GM19025 (cell line): ENCODE measurements at regions not wholly inside any gene's neighbourhood (a gene's known extent, or its start where the extent isn't known, plus 50 kb on each side); places are given as distances from the start of the nearest gene placed in this dataset.
"Not testable (repeated sequence)": the region's sequence is repeated elsewhere in the genome, so short reads cannot be mapped to it uniquely, and the experiment has no call there.

Experiments
- ATAC-seq: cut with Tn5 transposase; IDR thresholded peaks from one replicate; pipeline ENCODE4 v1.9.1; 2021; ENCODE audit warnings: mild to moderate bottlenecking, low read depth, moderate library complexity; ENCODE audit not compliant: unreplicated experiment

DNA sequence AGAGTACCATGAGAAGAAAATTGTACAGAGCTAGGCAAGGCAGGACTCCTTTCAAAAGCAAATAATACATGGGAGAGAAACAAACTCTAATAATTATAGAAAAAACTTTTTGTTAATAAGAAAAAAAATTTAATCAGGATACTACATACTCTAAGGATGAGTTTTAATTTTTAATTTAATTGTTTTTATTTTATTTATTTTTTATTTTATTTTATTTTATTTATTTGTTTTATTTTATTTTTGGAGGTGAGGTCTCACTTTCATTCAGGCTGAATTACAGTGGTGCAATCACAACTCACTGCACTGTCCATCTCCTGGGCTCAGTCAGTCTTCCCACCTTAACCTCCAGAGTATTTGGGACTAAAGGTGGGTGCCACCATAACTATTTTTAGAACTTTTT is 1347.2 kb downstream of the NLGN4Y start:
- no peak for ATAC-seq

DNA sequence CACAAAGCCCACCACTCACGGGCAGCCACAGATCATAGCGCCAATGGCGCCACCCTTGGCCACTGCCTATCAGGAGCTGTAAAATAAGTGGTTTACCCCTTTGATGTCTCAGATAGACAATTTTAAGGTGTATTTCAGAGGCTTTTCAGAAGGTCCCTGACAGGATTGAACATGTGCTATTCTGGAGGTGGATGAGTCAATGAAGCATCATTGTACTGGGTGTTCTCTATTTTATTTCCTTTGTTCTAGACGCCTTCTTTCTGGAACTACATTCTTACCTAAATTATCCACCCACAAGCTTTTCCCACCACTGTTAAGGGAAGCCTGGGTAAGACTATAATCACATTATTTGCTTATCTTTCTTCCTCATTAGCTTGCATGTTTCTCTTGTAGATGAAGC is 1351.6 kb downstream of the NLGN4Y start:
- ATAC-seq = not testable (repeated sequence)

DNA sequence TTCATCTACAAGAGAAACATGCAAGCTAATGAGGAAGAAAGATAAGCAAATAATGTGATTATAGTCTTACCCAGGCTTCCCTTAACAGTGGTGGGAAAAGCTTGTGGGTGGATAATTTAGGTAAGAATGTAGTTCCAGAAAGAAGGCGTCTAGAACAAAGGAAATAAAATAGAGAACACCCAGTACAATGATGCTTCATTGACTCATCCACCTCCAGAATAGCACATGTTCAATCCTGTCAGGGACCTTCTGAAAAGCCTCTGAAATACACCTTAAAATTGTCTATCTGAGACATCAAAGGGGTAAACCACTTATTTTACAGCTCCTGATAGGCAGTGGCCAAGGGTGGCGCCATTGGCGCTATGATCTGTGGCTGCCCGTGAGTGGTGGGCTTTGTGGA is 1379.2 kb downstream of the NLGN4Y start:
- ATAC-seq = not testable (repeated sequence)

DNA sequence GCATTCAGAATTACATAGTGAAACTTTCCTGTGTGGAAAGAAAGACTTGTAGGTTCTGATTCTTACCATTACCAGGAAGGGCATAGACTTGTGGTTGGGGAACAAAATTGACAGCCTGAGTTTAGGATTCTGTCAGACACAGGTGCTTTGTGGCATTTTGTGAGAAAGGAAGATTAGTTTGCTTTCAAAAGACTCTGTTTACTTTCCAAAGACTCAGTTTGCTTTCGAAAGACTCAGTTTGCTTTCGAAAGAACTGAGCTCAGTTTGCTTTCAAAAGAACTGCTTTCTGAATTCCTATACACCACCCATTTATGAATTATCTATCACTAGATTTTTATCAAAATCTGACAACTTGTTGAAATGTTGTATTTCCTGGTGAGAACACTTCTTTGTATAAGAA is 1381.2 kb downstream of the NLGN4Y start:
- ATAC-seq = no peak

DNA sequence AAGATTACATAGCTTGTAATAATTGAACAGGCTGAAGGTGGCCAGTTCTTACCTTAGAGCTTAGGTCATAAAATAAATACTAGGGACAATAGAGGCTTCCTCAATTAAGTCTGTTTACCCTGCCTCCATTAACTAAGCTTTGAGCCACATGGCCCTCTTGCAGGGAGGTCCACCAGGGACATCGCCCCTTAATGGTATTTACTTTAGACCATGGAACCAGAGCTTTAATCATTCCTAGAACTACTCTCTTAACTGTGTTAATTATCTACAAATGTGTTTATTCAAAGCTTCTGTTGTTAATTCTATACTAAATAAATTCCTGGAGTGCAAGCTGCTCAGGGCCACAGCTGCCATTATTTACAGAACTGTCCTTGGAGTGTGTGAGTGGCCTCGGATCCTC is 1402.2 kb downstream of the NLGN4Y start:
- ATAC-seq = no peak

DNA sequence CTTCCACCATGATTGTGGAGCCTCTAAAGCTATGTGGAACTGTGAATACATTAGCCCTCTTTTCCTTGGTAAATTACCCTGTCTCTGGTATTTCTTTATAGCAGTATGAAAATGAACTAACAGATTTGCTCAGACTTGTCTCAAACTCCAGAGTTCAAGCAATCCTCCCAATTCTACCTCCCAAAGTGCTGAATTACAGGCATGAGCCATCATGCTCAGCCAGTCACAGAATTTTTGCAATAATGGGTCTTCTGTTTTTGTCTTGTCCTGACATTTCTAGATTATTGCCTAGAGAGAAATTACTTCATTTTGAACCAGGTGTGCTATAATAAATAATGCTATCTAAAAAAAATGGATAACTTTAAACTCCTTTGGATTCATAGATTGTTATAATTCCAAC is 1414.5 kb downstream of the NLGN4Y start:
- no peak for ATAC-seq

DNA sequence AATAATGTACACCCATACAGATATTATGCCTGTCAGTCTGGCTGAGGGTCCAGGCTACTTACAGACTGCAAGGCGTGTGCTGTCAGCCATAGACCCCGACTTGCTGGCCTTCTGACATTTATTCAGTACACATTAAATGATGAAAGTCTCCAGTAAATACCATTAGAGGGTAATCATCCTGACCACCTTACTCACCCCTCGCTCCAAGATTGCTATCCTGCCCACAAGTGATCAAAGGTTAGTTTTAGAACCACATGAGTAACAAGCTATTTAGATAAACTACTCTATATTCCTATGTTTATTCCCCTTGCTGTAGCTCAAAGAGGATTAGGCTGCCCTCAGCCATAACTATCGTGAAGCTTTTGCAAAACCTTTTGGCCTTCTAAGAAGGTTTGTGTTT is 1426.7 kb downstream of the NLGN4Y start:
- no peak for ATAC-seq

DNA sequence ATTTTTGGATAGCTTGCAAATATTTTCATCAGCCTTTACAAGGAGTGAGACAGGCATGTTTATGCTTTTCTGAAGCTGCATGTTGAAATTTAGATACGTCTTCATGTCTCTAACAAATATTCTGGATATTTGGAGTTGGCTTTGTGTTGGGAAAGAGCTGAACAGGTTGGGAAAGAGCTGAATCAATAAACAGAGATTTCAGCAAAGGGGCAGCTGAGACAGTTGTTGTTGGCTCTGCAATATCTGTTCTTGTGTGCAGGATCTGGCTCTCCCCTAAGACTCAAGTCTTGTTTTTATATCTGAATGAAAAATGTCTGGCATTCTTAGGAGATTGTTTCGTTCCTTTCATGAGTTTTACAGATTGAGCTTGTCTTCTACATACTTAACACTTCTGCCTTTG is 1444.5 kb downstream of the NLGN4Y start:
- ATAC-seq = no peak

DNA sequence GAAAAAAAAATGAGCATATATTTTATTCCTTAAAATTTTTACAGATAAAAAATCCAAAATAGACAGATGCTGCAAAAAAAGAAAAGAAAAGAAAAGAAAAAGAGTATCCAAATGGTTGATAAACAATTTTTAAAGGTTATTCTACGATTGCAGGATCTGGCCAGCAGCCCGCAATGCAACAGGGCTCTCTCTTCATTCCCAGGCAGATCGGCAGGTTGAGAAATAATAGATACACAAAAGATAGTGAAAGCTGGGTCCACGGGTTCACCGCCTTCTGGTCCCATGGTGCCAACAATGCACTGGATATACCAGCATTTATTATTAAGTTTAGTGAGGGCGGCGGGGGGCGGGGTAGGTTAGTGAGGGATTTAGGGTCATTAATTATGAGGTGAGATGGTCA is 1448.9 kb downstream of the NLGN4Y start:
- ATAC-seq = no peak

DNA sequence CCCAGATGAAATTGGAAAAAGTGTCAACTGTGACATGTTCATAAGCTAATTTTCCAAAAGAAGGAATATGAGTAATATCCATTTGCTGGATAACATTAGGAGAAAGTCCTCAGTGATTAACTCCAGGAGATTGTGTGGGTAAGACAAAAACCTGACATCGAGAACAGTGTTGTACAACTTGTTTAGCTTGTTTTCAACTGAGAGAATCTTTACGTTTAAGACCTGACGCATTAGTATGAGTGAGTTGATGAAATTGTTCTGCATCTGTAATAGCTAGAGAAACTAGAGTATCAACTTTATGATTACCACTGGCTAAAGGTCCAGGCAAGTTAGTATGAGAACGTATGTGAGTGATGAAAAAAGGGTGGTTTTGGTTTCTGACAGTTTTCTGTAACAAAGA is 1452.4 kb downstream of the NLGN4Y start:
- no peak for ATAC-seq

DNA sequence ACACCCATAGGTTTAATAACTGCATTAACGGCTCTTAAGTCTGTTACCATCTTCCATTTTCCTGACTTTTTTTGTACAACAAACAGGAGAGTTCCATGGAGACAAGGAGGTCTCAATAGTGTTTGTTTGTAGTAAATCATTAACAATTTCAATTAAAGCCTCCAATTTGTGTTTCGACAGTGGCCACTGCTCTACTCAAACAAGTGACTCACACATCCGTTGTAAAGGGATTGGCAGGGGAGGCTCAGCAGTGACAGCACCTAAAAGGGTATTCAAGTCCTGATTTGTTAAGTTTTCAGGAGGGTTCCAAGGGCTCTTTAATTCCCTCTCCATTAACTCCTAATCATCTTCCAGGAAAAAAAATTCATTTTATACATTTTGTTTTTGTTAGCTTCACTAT is 1454.2 kb downstream of the NLGN4Y start:
- no peak for ATAC-seq

DNA sequence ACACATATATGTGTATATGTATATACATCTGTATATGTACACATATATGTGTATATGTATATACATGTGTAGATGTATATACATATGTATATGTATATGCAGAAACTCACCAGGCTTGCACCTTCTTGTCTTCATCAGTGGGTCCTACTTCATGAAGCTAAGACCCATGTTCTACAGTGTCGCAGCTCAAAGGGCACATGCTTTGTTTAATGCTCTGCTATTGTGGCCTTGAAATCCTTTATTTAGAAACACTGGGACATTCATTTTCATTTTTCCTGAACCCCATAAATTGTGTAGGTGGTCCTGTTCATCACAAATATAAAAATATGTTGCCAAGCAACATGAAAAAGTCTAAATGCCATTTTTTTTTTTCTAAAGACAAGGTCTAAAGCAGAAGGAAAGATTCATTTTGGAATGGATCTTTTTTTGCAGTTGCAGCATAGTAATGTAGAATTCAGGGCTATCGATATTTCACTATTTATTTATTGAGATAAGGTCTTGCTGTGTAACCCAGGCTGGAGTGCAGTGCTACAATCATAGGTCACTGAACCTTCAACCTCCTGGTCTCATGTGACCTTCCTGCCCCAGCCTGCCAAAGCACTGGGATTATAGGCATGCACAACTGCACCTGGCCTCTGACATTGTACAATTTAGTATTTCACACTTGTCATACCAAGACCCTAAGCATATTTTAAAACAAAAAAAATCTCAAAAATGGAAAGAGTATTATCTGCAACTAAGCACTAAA is 1460.5 kb downstream of the NLGN4Y start:
- ATAC-seq = no peak

DNA sequence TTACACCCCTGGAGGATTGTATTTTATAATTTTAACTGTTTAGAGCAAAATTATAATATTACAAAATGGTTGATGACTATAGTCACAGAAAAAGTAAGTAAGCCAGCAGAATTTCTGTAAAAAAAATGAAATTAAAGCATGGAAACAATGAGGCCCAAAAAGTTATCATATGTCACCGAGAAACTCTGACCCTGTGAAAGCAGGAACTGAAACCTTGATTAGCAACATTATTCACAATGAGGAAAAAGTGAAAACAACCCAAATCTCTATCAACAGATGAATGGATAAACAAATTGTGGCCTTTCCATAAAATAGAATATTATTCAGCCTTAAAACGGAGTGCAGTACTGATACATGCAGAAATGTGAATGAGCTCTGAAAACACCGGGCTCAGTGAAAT is 1471.7 kb downstream of the NLGN4Y start:
- ATAC-seq = no peak

DNA sequence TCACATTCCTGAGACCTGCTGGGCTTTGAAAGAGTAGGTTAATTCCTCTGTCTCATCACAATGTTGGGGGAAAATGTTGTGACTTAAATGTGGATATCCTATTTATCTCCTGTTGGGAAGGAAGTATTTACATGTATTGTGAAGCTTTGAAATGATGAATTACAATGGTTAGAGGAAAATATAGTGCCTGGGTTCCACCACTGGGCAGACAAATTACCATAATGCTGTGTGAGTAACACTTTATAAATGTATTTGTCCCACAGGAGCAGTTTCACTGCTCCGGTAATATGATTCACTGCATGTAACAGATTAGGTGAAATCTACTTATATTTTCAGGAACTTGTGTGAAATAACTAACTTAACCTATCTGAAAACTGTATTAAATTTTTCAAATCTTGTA is 1476.4 kb downstream of the NLGN4Y start:
- no peak for ATAC-seq

DNA sequence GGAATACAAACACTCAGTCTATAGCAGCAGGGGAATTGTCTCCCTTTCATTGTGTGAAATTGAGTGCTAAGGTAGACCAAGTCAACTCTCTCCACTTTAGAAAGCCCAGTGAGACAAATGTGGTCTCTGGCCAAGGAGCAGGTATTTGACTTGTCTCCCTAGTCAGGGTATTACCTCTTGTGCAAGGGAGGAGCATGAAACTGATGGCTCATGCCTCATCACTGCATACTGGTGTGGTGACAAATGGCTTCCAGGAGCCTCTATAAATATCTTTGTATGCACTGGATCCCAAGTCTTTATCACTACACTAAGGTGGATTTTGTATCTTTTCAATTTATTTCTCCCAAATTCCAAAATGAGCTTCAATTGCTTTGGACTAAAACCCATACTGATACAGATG is 1477.6 kb downstream of the NLGN4Y start:
- no peak for ATAC-seq

DNA sequence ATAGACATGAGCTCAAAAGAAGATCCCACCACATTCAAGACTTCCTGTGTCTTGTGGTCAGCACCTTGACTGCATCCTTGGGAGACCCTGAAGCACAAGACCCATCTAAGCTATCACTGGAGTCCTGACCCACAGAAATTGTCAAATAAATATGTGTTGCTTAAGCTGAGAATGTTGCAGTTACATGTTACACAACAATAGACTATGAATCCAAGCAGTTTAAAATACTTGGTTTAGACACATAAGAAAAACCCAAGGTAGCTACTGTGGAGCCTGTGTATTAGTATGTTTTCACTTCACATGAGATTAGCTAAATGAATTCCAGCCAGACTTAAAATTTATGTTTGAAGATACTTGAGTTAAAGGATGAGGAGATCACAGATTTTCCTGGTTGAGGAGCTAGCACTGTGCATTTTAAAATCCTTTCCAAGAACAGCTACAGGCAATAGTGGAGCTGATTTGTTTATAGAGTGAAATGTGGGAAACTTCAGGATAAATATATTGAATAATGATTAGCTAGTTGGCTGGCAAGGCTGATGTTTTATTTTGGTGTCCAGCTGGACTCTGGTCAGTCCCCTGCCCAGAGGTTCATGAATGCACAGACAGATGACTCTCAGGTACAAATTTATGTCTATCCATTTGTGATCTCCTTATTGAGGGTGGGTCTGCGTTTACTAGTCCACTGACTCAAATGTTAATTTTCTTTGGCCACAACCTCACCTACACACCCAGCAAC is 1527.7 kb downstream of the NLGN4Y start:
- no peak for ATAC-seq

DNA sequence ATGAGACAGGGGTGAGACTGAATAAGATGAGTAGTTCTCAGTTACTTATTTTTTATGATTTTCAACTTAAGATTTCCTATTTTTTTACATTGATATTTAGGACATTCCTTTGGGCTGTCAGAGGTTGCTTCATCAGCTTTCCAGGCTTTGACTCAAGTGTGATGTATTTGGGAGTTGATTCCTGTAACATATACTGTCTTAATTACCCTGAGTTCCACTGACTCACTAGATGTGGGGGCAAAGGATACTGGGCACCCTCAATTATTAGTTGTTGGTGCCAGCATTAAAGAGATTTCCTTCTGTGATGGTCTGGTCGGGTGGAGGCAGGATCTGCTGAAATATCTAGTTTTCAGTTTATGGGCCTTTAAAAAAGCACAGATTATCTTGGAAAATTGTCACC is 1535.8 kb downstream of the NLGN4Y start:
- ATAC-seq = no peak

DNA sequence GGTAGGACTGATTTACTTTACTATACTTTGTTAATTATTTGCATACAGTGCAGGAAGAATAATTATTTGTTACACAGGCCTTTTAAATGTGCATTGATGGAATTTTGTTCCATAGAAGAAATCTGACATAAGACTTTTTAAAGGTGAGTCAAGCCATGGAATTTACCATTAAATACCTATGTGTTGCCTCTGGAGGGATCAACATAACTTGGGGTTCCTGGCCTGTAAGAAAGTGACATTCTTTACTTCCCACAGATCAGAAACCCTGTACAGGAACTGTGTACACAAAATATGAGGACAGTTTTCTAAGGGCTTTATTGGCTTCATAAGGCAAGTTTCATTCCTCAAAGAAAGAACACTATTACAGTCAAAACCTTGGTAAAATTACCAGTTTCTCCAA is 1536.4 kb downstream of the NLGN4Y start:
- ATAC-seq = no peak

DNA sequence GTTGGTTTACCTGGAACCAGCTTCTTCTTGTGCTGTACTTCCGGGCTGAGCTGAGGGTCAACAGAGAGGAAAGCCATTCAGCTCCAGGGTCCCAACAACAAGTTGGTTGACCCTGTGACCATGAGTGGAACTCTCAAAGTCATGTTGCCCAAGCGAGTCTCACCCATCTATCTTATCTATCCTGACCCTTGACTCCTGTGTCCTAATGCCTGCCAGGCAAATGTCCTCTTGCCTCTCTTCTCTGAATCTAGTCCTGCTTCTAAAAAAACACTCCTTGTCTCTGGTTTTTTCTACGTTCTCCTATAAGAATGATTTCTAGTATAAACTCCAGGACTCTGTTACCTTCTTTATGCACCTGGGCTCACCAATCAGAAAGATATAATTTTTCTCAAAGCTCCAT is 1547.6 kb downstream of the NLGN4Y start:
- ATAC-seq = no peak

DNA sequence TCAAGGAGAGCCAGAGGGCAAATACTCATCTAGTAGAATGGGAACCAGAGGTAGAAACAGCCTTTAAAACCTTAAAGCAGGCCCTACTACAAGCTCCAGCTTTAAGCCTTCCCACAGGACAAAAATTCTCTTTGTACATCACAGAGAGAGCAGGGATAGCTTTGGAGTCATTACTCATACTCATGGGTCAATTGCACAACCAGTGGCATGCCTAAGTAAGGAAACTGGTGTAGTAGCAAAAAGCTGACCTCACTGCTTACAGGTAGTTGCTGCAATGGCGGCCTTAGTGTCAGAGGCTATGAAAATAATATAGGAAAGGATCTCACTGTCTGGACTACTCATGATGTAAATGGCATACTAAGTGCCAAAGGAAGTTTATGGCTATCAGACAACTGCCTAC is 1551.4 kb downstream of the NLGN4Y start:
- no peak for ATAC-seq

DNA sequence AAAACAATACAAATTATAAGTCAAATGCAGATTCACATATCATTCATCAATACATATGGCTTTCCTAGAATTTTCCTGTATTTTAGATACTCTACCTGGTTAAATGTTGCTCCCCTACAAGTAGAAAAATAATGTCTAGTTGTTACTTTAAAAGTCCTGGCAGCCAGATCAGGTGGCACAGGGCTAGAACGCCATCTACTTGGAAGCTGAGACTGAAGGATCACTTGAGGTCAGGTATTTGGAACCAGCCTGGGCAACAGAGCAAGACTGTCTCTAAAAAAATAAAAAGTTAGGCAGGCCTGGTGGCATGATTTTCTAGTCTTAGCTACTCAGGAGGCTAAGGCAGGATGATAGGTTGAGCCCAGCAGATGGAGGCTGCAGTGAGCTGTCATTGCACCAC is 1573.0 kb downstream of the NLGN4Y start:
- ATAC-seq = no peak

DNA sequence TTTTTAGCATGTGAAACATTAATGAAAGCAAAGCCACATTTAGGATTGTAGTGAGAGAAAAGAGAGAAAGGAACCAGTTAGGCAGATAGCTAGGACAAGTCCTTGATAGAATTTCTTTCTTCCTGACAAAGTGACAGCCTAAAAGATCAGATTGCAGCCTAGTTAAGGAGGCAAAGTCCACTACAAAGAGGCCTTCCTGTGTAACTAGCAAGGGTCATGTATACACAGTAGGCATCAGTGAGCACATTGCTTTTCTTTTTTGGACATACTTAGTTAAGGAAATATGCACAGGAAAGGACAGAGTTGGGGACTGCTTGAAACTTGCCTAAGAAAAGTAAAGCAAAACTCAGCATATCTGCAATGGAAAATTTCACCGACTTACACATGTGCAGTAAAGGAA is 1577.5 kb downstream of the NLGN4Y start:
- ATAC-seq = no peak
